NT2/D1 (cell line): ENCODE measurements at regions not wholly inside any gene's neighbourhood (a gene's known extent, or its start where the extent isn't known, plus 50 kb on each side); places are given as distances from the start of the nearest gene placed in this dataset.

Experiments used
- DNase-seq: peaks from one replicate; pipeline ENCODE4 v3.0.0-alpha.2; 2011; ENCODE audit warnings: low read depth, low spot score
- H3K27me3 ChIP-seq: 2 replicates; pipeline ENCODE4 v1.6.0; 2011; ENCODE audit warnings: mild to moderate bottlenecking; ENCODE audit not compliant: insufficient read length, insufficient read depth
- H3K36me3 ChIP-seq: 2 replicates; pipeline ENCODE4 v1.6.1; 2011; ENCODE audit warnings: mild to moderate bottlenecking, low read length, mixed read lengths; ENCODE audit not compliant: insufficient read depth, insufficient read length
- H3K4me1 ChIP-seq: 2 replicates; pipeline ENCODE4 v1.5.1; 2011; ENCODE audit not compliant: insufficient read depth, insufficient read length
- H3K4me3 ChIP-seq: 2 replicates; pipeline ENCODE4 v1.5.1; 2011; ENCODE audit warnings: low read depth; ENCODE audit not compliant: insufficient read length
- H3K9ac ChIP-seq: 2 replicates; pipeline ENCODE4 v1.6.0; 2011; ENCODE audit warnings: low read depth; ENCODE audit not compliant: insufficient read length
- H3K9me3 ChIP-seq: 2 replicates; pipeline ENCODE4 v1.5.1; 2011; ENCODE audit warnings: mild to moderate bottlenecking, low read length; ENCODE audit not compliant: insufficient read depth
- SUZ12 ChIP-seq: IDR thresholded peaks from 2 replicates; pipeline ENCODE4 v1.6.1; 2011; ENCODE audit not compliant: insufficient read length, insufficient read depth; ENCODE audit errors: extremely low read depth
- YY1 ChIP-seq: IDR thresholded peaks from 2 replicates; pipeline ENCODE4 v1.6.1; 2011; ENCODE audit not compliant: insufficient read length, insufficient read depth
- ZNF274 ChIP-seq: IDR thresholded peaks from 2 replicates; pipeline ENCODE4 v1.6.1; 2011; ENCODE audit warnings: mild to moderate bottlenecking, low read depth, low read length

- TF ChIP-seq YY1 (no peak), SUZ12 (no peak), ZNF274 (no peak)
- no peaks in the 10 kb centered on the region for H3K4me1 ChIP-seq
- no peak for DNase-seq
Measured at GRCh38 chr6:165791306-165791705, 128.3 kb upstream of the PDE10A start.

DNA sequence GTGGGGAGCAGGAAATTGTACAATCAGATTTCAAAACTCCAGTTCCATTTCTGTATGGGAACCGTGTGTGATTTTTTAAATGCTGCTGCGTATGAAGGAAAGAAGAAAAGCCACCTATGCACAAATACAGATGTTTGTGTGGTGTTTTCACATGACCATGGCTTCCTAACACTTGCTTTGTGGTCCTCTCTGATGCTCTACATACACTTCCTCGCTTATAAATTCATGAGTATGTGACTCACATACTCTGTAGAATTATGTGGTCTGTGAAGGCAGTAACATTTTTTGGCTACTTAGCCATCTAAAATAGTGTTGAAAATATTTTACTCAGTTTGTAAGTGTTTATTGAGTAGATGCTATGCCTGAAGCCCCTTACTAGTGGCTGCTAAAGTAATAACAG is 119.8 kb upstream of the PDE10A start:
- no peak for DNase-seq
- TF ChIP-seq SUZ12: no peak
- TF ChIP-seq ZNF274: no peak
- TF ChIP-seq YY1: no peak
- Histone ChIP-seq H3K9me3 (no peaks in the 10 kb centered on the region), H3K9ac (no peak overlapping the region), H3K4me3 (no peak overlapping the region), H3K27me3 (no peaks in the 10 kb centered on the region), H3K36me3 (no peaks in the 10 kb centered on the region), H3K4me1 (no peaks in the 10 kb centered on the region)

More at GRCh38 chr6:165791306-165791705, 128.3 kb upstream of the PDE10A start:
- no peaks in the 10 kb centered on the region for H3K27me3 ChIP-seq
- H3K4me3 ChIP-seq: no peak overlapping the region
- no peaks in the 10 kb centered on the region for H3K9me3 ChIP-seq
- no peaks in the 10 kb centered on the region for H3K36me3 ChIP-seq
- no peak overlapping the region for H3K9ac ChIP-seq

GRCh38 chr6:165782134-165782533 is 119.1 kb upstream of the PDE10A start:
- H3K9me3 ChIP-seq: no peaks in the 10 kb centered on the region
- no peaks in the 10 kb centered on the region for H3K27me3 ChIP-seq
- no peak for DNase-seq
- no peaks in the 10 kb centered on the region for H3K36me3 ChIP-seq
- TF ChIP-seq SUZ12: no peak
- TF ChIP-seq YY1: no peak
- no peak for TF ChIP-seq ZNF274
- no peak overlapping the region for H3K9ac ChIP-seq
- no peaks in the 10 kb centered on the region for H3K4me1 ChIP-seq
- no peak overlapping the region for H3K4me3 ChIP-seq

DNA sequence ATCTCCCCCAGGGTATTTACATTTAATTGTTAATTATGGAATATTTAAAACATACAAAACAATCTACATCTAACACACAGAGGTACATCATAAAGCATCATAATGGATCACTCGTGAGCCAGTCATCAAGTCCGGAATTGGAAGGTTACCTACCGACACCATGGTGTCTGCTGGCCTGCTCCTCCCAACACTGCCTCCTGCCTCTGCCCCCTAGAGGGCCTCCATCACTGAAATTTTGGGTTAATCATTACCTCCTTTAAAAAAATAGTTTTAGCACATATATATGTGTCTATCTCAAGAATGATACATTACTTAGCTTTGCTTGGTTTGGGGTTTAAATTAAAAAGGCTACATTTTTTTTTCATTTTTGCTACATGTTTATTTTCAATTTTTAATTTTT is 114.6 kb upstream of the PDE10A start:
- Histone ChIP-seq H3K9me3 (no peaks in the 10 kb centered on the region), H3K9ac (no peak overlapping the region), H3K4me1 (no peaks in the 10 kb centered on the region), H3K4me3 (no peak overlapping the region), H3K36me3 (no peaks in the 10 kb centered on the region), H3K27me3 (no peaks in the 10 kb centered on the region)
- TF ChIP-seq YY1: no peak
- TF ChIP-seq ZNF274: no peak
- no peak for TF ChIP-seq SUZ12
- no peak for DNase-seq

DNA sequence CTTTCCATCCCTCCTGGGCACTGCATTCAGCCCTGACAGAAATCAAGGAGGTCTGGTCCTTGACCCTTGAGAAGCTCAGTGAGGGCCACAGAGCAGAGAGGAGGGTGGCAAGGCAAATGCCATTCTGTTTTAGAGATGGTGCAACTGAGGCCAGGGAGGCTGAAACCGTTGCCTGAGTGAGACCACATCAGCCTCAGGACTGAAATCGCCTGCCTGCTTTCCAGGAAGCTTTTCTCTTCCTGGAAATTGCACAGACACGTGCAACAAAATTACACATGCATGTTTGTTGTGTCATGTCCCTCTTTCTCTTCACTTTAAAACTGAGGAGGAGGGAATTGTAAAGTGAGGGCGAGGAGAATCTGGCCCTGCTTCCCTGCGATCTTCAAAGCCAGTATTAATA is 113.7 kb upstream of the PDE10A start:
- H3K27me3 ChIP-seq: no peaks in the 10 kb centered on the region
- no peaks in the 10 kb centered on the region for H3K36me3 ChIP-seq
- TF ChIP-seq SUZ12: no peak
- no peak for TF ChIP-seq ZNF274
- no peak for TF ChIP-seq YY1
- H3K4me3 ChIP-seq: no peak overlapping the region
- H3K9me3 ChIP-seq: no peaks in the 10 kb centered on the region
- DNase-seq: no peak
- no peaks in the 10 kb centered on the region for H3K4me1 ChIP-seq
- H3K9ac ChIP-seq: no peak overlapping the region

- no peak for TF ChIP-seq SUZ12
- TF ChIP-seq ZNF274: no peak
- no peak for TF ChIP-seq YY1
- Histone ChIP-seq H3K36me3 (no peaks in the 10 kb centered on the region), H3K9me3 (no peaks in the 10 kb centered on the region), H3K4me3 (no peak overlapping the region), H3K27me3 (no peaks in the 10 kb centered on the region), H3K4me1 (no peaks in the 10 kb centered on the region), H3K9ac (no peak overlapping the region)
- DNase-seq: no peak
Measured at GRCh38 chr6:165775721-165776120, 112.7 kb upstream of the PDE10A start.

DNA sequence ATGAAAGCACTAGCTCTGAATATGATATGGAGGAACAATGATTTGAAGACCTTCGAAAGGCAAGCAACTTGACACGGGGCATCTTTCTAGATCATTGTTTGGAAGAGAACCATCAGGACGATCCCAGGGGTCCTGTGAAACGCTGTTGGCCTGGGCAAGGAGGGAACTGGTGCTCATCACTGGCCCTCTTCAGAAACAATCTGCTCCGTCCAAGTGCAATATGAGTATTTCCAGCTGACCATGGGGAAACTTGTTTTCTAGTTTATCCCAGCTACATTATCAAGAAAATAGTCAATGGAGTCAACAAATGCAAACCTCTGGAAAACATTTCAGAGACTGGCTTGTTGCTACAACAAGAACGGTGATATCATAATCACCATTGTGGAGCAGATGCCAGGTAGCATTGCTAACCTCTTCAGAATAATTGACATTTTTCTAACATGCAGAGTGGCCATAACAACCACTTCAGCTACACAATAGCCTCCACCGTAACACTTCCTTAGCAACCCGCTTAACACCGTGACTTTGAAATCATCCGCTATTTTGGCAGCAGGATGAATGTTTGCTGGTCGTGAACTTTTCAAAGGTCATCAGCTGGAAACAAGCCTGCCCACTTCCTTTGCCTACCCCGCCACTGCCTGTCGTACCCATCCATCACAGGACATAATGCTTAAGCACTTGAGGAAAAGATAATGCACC is 112.0 kb upstream of the PDE10A start:
- no peak for DNase-seq

More for the DNA sequence above, 112.0 kb upstream of the PDE10A start:
- no peaks in the 10 kb centered on the region for H3K9me3 ChIP-seq
- no peaks in the 10 kb centered on the region for H3K4me1 ChIP-seq
- H3K36me3 ChIP-seq: no peaks in the 10 kb centered on the region
- no peaks in the 10 kb centered on the region for H3K27me3 ChIP-seq
- TF ChIP-seq YY1 (no peak), ZNF274 (no peak), SUZ12 (no peak)
- no peak overlapping the region for H3K4me3 ChIP-seq
- no peak overlapping the region for H3K9ac ChIP-seq
